A549 (cell line): ENCODE measurements at regions not wholly inside any gene's neighbourhood (a gene's known extent, or its start where the extent isn't known, plus 50 kb on each side); places are given as distances from the start of the nearest gene placed in this dataset.
"Not testable (repeated sequence)": the region's sequence is repeated elsewhere in the genome, so short reads cannot be mapped to it uniquely, and the experiment has no call there.

Source experiments
- ATAC-seq, 2 experiments: fragments of 200-7000 bp in 1 of 2; fragments of >200 bp in 1 of 2; cut with Nextera tagmentation in 1 of 2; cut with Tn5 transposase in 1 of 2; 3 replicates each; pipeline versions ENCODE4 v1.8.0 to v1.9.1; 2018 to 2020; ENCODE audit warnings: mild to moderate bottlenecking in 1 of 2, moderate library complexity in 1 of 2
- CTCF ChIA-PET: fragments of 300-600 bp; sonication (Branson Sonifier 250); formaldehyde crosslinking; extraction: SDS; loops from one replicate; lab custom pipeline; 2021; ENCODE audit warnings: antibody characterized with exemption, inconsistent platforms; lab: Yijun Ruan, JAX
- POLR2A ChIA-PET: fragments of 350-600 bp; formaldehyde crosslinking; extraction: SDS; loops from one replicate; lab custom pipeline; 2021; ENCODE audit warnings: antibody characterized with exemption, inconsistent platforms; lab: Yijun Ruan, JAX
- DNase-seq, 2 experiments: peaks; one replicate each; pipeline versions ENCODE4 v3.0.0 to v3.0.0-alpha.2; 2011 to 2016; ENCODE audit warnings: low read depth in 1 of 2, low spot score in 1 of 2
- FAIRE-seq: peaks from 2 replicates; lab custom pipeline; 2011; peaks lifted over from hg19 to GRCh38; lab: Jason Lieb, UNC
- H3K27ac ChIP-seq, 2 experiments: fragments of >200 bp; sonication (Bioruptor Twin); formaldehyde crosslinking; 3 replicates each; pipeline ENCODE4 v1.5.1; 2016 to 2017
- H3K4me1 ChIP-seq: fragments of >200 bp; sonication (Bioruptor Twin); formaldehyde crosslinking; 3 replicates; pipeline ENCODE4 v1.6.1; 2016
- H3K4me2 ChIP-seq: fragments of >200 bp; sonication (Bioruptor Twin); formaldehyde crosslinking; 3 replicates; pipeline ENCODE4 v1.6.1; 2016
- H3K4me3 ChIP-seq: fragments of >200 bp; sonication (Bioruptor Twin); formaldehyde crosslinking; 3 replicates; pipeline ENCODE4 v1.5.1; 2016
- H3K9me3 ChIP-seq: fragments of >200 bp; sonication (Bioruptor Twin); formaldehyde crosslinking; 3 replicates; pipeline ENCODE4 v1.6.1; 2016
- CBX2 ChIP-seq: fragments of 200-600 bp; sonication (generic); IDR thresholded peaks from 2 replicates; pipeline ENCODE4 v1.6.1; 2016; ENCODE audit warnings: low read depth, mild to moderate bottlenecking, borderline replicate concordance
- CBX8 ChIP-seq: fragments of 200-600 bp; sonication (generic); IDR thresholded peaks from 2 replicates; pipeline ENCODE4 v1.6.1; 2016
- CEBPB ChIP-seq, 2 experiments: fragments of >200 bp in 1 of 2; sonication (Bioruptor Twin) in 1 of 2; formaldehyde crosslinking in 1 of 2; IDR thresholded peaks; 2 replicates each; pipeline ENCODE4 v1.6.1; 2012 to 2016
- CHD4 ChIP-seq: fragments of 200-600 bp; sonication (generic); IDR thresholded peaks from 2 replicates; pipeline ENCODE4 v1.6.1; 2016; ENCODE audit warnings: antibody characterized with exemption, mild to moderate bottlenecking, borderline replicate concordance
- CTCF ChIP-seq: fragments of >200 bp; sonication (Bioruptor Twin); formaldehyde crosslinking; IDR thresholded peaks from 3 replicates; pipeline ENCODE4 v1.5.1; 2016
- EHMT2 ChIP-seq: fragments of 200-600 bp; sonication (generic); IDR thresholded peaks from 2 replicates; pipeline ENCODE4 v1.6.1; 2016; ENCODE audit warnings: antibody characterized with exemption, low read depth, mild to moderate bottlenecking, moderate library complexity
- FOSB ChIP-seq: fragments of 250-450 bp; sonication (Bioruptor Pico); IDR thresholded peaks from 2 replicates; pipeline ENCODE4 v1.5.0; 2020; ENCODE audit warnings: mild to moderate bottlenecking, moderate library complexity
- FOSL2 ChIP-seq, 2 experiments: fragments of 450-650 bp in 1 of 2; fragments of >200 bp in 1 of 2; sonication (Bioruptor Twin) in 1 of 2; formaldehyde crosslinking; IDR thresholded peaks; 2 replicates each; pipeline versions ENCODE4 v1.5.0 to v1.6.1; 2016 to 2020; ENCODE audit warnings: mild to moderate bottlenecking in 1 of 2, moderate library complexity in 1 of 2
- HDAC2 ChIP-seq: fragments of 200-600 bp; sonication (generic); IDR thresholded peaks from 2 replicates; pipeline ENCODE4 v1.6.1; 2016
- HES2 ChIP-seq: fragments of >200 bp; sonication (Bioruptor Twin); formaldehyde crosslinking; IDR thresholded peaks from 2 replicates; pipeline ENCODE4 v1.6.1; 2016
- HOXB13 ChIP-seq: fragments of 250-450 bp; sonication (Bioruptor Pico); IDR thresholded peaks from 2 replicates; pipeline ENCODE4 v1.5.0; 2020; ENCODE audit warnings: low read depth, mild to moderate bottlenecking, moderate library complexity
- JUNB ChIP-seq: fragments of >200 bp; sonication (Bioruptor Twin); formaldehyde crosslinking; IDR thresholded peaks from 2 replicates; pipeline ENCODE4 v1.6.1; 2016
- KDM1A ChIP-seq: fragments of 200-600 bp; sonication (generic); IDR thresholded peaks from 2 replicates; pipeline ENCODE4 v1.6.1; 2016; ENCODE audit warnings: low read depth, mild to moderate bottlenecking
- MAFK ChIP-seq: fragments of 450-650 bp; IDR thresholded peaks from 2 replicates; pipeline ENCODE4 v1.6.1; 2014; ENCODE audit not compliant: partially characterized antibody
- MAX ChIP-seq: IDR thresholded peaks from 2 replicates; pipeline ENCODE4 v1.6.1; 2012
- NFE2L2 ChIP-seq: fragments of 150-350 bp; conservative IDR thresholded peaks from 2 replicates; pipeline ENCODE4 v1.6.1; 2014; ENCODE audit warnings: low read length
- PBX3 ChIP-seq: IDR thresholded peaks from 2 replicates; pipeline ENCODE4 v1.6.1; 2012
- POLR2A ChIP-seq: IDR thresholded peaks from 2 replicates; pipeline ENCODE4 v1.6.1; 2012; ENCODE audit warnings: mild to moderate bottlenecking, low read length
- RAD21 ChIP-seq, 2 experiments: fragments of >200 bp in 1 of 2; sonication (Bioruptor Twin) in 1 of 2; formaldehyde crosslinking in 1 of 2; IDR thresholded peaks in 1 of 2; conservative IDR thresholded peaks in 1 of 2; 2 replicates in 1 of 2; 3 replicates in 1 of 2; pipeline ENCODE4 v1.6.1; 2012 to 2018; ENCODE audit warnings: inconsistent platforms in 1 of 2
- RCOR1 ChIP-seq: fragments of 150-350 bp; IDR thresholded peaks from 2 replicates; pipeline ENCODE4 v1.6.1; 2014; ENCODE audit warnings: antibody characterized with exemption, low read length, low read depth
- REST ChIP-seq: fragments of 200-600 bp; sonication (generic); IDR thresholded peaks from 2 replicates; pipeline ENCODE4 v1.6.1; 2016; ENCODE audit warnings: antibody characterized with exemption, mild to moderate bottlenecking, moderate library complexity
- SMC3 ChIP-seq: fragments of >200 bp; sonication (Bioruptor Twin); formaldehyde crosslinking; IDR thresholded peaks from 3 replicates; pipeline ENCODE4 v1.6.1; 2018; ENCODE audit warnings: inconsistent platforms
- SREBF2 ChIP-seq: fragments of 450-650 bp; IDR thresholded peaks from 2 replicates; pipeline ENCODE4 v1.6.1; 2014; ENCODE audit warnings: mild to moderate bottlenecking, moderate library complexity
- ZNF302 ChIP-seq: fragments of 250-450 bp; sonication (Bioruptor Pico); IDR thresholded peaks from 2 replicates; pipeline ENCODE4 v1.9.0; 2021; ENCODE audit warnings: inconsistent platforms, mild to moderate bottlenecking, moderate library complexity
- WGBS: methylation state at CpG from one replicate; pipeline ENCODE4 v1.1.6; 2017; ENCODE audit errors: missing lambda C conversion rate; 5-methylcytosine and 5-hydroxymethylcytosine counted together

GRCh38 chrX:115978068-115978467 is 192.5 kb upstream of the AGTR2 start:
- WGBS, result 24% methylated on average over 2 of the region's 2 CpGs
- POLR2A ChIA-PET, result no interaction called here
- Histone ChIP-seq H3K4me1 (no peaks in the 10 kb centered on the region), H3K4me2 (no peak overlapping the region), H3K9me3 (no peaks in the 10 kb centered on the region), H3K4me3 (no peak overlapping the region), H3K27ac (no peak overlapping the region)
- no peak for DNase-seq
- ATAC-seq, result no peak
- no peak for FAIRE-seq
- TF ChIP-seq JUNB, result no peak
- CTCF ChIA-PET, result no interaction called here

GRCh38 chrX:115983148-115983547 is 187.4 kb upstream of the AGTR2 start:
- CTCF ChIA-PET, ATAC-seq, H3K4me2 ChIP-seq, DNase-seq, POLR2A ChIA-PET, H3K9me3 ChIP-seq, H3K4me3 ChIP-seq, H3K27ac ChIP-seq, H3K4me1 ChIP-seq, FAIRE-seq: not testable (repeated sequence)
- no CpG with 5 or more reads among the region's 1 CpG for WGBS

- H3K4me1 ChIP-seq, DNase-seq, H3K4me2 ChIP-seq, H3K9me3 ChIP-seq, FAIRE-seq, H3K27ac ChIP-seq, POLR2A ChIA-PET, H3K4me3 ChIP-seq, ATAC-seq: not testable (repeated sequence)
- WGBS, result 0% methylated on average over 1 of the region's 1 CpG
- CTCF ChIA-PET, result interaction anchor here (0.6 kb wide), 1 partner anchor 925 kb away, joined by 3 read pairs; no protein-coding TSS in a partner anchor
Observed at GRCh38 chrX:115987464-115987863, 183.1 kb upstream of the AGTR2 start.

GRCh38 chrX:115988825-115989224 is 181.7 kb upstream of the AGTR2 start:
- no peak overlapping the region for H3K4me3 ChIP-seq
- POLR2A ChIA-PET, result no interaction called here
- no peaks in the 10 kb centered on the region for H3K9me3 ChIP-seq
- no peak overlapping the region for H3K27ac ChIP-seq
- no peak for TF ChIP-seq CEBPB (IDR thresholded peaks at IDR 0.05)
- TF ChIP-seq REST, result no peak
- no peak for TF ChIP-seq CHD4
- TF ChIP-seq NFE2L2, result no peak
- no peak for TF ChIP-seq PBX3
- TF ChIP-seq HOXB13 (CRISPR knock-in tag), result no peak
- no peak for TF ChIP-seq EHMT2
- TF ChIP-seq KDM1A, result no peak
- TF ChIP-seq SREBF2, result no peak
- no peak for TF ChIP-seq RCOR1
- no peak for TF ChIP-seq FOSL2 (IDR thresholded peaks at IDR 0.05)
- no peak for TF ChIP-seq FOSL2 (CRISPR knock-in tag; IDR thresholded peaks at IDR 0.05)
- TF ChIP-seq ZNF302 (CRISPR knock-in tag), result no peak
- no peak for TF ChIP-seq MAX
- no peak for TF ChIP-seq JUNB
- TF ChIP-seq HES2, result no peak
- no peak for TF ChIP-seq MAFK
- peak; percentile 37 to 49; a peak in 4 of 5 replicates for TF ChIP-seq RAD21 (conservative IDR thresholded peaks at IDR 0.05 in 1 of 2, IDR thresholded peaks at IDR 0.05 in 1 of 2)
- no peak for TF ChIP-seq HDAC2
- 0 out of 3 replicates have a peak, but pooled peaks have one; percentile 13 for TF ChIP-seq SMC3
- no peak for TF ChIP-seq CBX2
- no peak for TF ChIP-seq CBX8
- no peak for TF ChIP-seq FOSB (CRISPR knock-in tag)
- peak; percentile 17; the same call in 1 of the 3 replicates for TF ChIP-seq CTCF
- TF ChIP-seq POLR2A, result no peak
- no peaks in the 10 kb centered on the region for H3K4me1 ChIP-seq
- FAIRE-seq (peak; percentile 74), DNase-seq (no peak), ATAC-seq (no peak)
- CTCF ChIA-PET, result interaction anchor here (1.2 kb wide), 1 partner anchor 43 kb away, joined by 3 read pairs; no protein-coding TSS in a partner anchor
- WGBS, result 28% methylated on average over 3 of the region's 3 CpGs
- H3K4me2 ChIP-seq, result no peak overlapping the region
